SK-N-SH (cell line): ENCODE measurements at regions not wholly inside any gene's neighbourhood (a gene's known extent, or its start where the extent isn't known, plus 50 kb on each side); places are given as distances from the start of the nearest gene placed in this dataset.

Source experiments
- CTCF ChIA-PET: fragments of 300-600, 350-600 bp; formaldehyde crosslinking; extraction: SDS; loops from one replicate; lab custom pipeline; 2021; lab: Yijun Ruan, JAX
- POLR2A ChIA-PET: fragments of 350-600 bp; sonication (Branson Sonifier 250); formaldehyde crosslinking; extraction: SDS; loops from one replicate; lab custom pipeline; 2020; ENCODE audit warnings: antibody characterized with exemption, inconsistent platforms; lab: Yijun Ruan, JAX
- DNase-seq: peaks from one replicate; pipeline ENCODE4 v3.0.0; 2012
- H2AFZ ChIP-seq: fragments of 200-600 bp; sonication (generic); 2 replicates; pipeline ENCODE4 v1.8.1; 2016; ENCODE audit warnings: antibody characterized with exemption, mild to moderate bottlenecking, low read depth
- H3F3A ChIP-seq: fragments of 200-600 bp; sonication (generic); replicated peaks from 2 replicates; pipeline ENCODE3; 2016; ENCODE audit warnings: antibody characterized with exemption, mild to moderate bottlenecking; ENCODE audit not compliant: insufficient read depth
- H3K27ac ChIP-seq, 2 experiments: fragments of 200-500 bp in 1 of 2; fragments of 200-600 bp in 1 of 2; sonication (Bioruptor generic) in 1 of 2; sonication (generic), shearing (Covaris generic) in 1 of 2; 2 replicates each; pipeline versions ENCODE4 v1.5.1 to v1.6.1; 2014 to 2016; ENCODE audit warnings: low read depth in 2 of 2, inconsistent platforms in 1 of 2, low read length in 1 of 2, mild to moderate bottlenecking in 1 of 2, mixed read lengths in 1 of 2
- H3K27me3 ChIP-seq: fragments of 200-600 bp; sonication (generic), shearing (Covaris generic); 2 replicates; pipeline ENCODE4 v1.6.1; 2016; ENCODE audit warnings: mixed run types; ENCODE audit not compliant: insufficient read depth
- H3K36me3 ChIP-seq, 2 experiments: fragments of 200-500 bp in 1 of 2; fragments of 200-600 bp in 1 of 2; sonication (Bioruptor generic) in 1 of 2; sonication (generic) in 1 of 2; replicated peaks in 1 of 2; 2 replicates each; pipeline versions ENCODE3 to v1.5.1; 2014 to 2016; ENCODE audit warnings: low read length in 1 of 2, mild to moderate bottlenecking in 1 of 2; ENCODE audit not compliant: insufficient read depth in 2 of 2, control insufficient read depth in 1 of 2
- H3K4me1 ChIP-seq, 2 experiments: fragments of 200-500 bp in 1 of 2; fragments of 200-600 bp in 1 of 2; sonication (Bioruptor generic) in 1 of 2; sonication (generic), shearing (Covaris generic) in 1 of 2; 2 replicates each; pipeline versions ENCODE4 v1.5.1 to v1.6.1; 2014 to 2016; ENCODE audit warnings: low read depth in 1 of 2, low read length in 1 of 2, mixed run types in 1 of 2; ENCODE audit not compliant: insufficient read depth in 2 of 2, control insufficient read depth in 1 of 2
- H3K4me2 ChIP-seq: fragments of 200-600 bp; sonication (generic), shearing (Covaris generic); 2 replicates; pipeline ENCODE4 v1.6.1; 2017; ENCODE audit warnings: mixed run types
- H3K4me3 ChIP-seq, 2 experiments: fragments of 200-500 bp in 1 of 2; fragments of 200-600 bp in 1 of 2; sonication (Bioruptor generic) in 1 of 2; sonication (generic), shearing (Covaris generic) in 1 of 2; 2 replicates each; pipeline versions ENCODE4 v1.5.1 to v1.8.1; 2014 to 2016; ENCODE audit warnings: low read depth in 2 of 2, inconsistent platforms in 1 of 2, low read length in 1 of 2, mild to moderate bottlenecking in 1 of 2, mixed read lengths in 1 of 2, moderate library complexity in 1 of 2
- H3K79me2 ChIP-seq: fragments of 200-600 bp; sonication (generic); 2 replicates; pipeline ENCODE4 v1.8.1; 2017; ENCODE audit warnings: mild to moderate bottlenecking; ENCODE audit not compliant: insufficient read depth
- H3K9ac ChIP-seq: fragments of 200-600 bp; sonication (generic); 2 replicates; pipeline ENCODE4 v1.6.1; 2017; ENCODE audit warnings: mixed run types
- H3K9me2 ChIP-seq: fragments of 200-600 bp; sonication (generic); 2 replicates; pipeline ENCODE4 v1.6.1; 2017; ENCODE audit warnings: mixed run types
- H3K9me3 ChIP-seq: fragments of 200-600 bp; sonication (generic); 2 replicates; pipeline ENCODE4 v1.6.1; 2017; ENCODE audit warnings: mixed run types, mild to moderate bottlenecking, moderate library complexity
- H4K20me1 ChIP-seq: fragments of 200-600 bp; sonication (generic); 2 replicates; pipeline ENCODE4 v1.6.1; 2017; ENCODE audit warnings: mild to moderate bottlenecking, mixed run types; ENCODE audit not compliant: insufficient read depth
- EZH2phosphoT487 ChIP-seq: fragments of 200-600 bp; sonication (generic); IDR thresholded peaks from 2 replicates; pipeline ENCODE4 v1.6.1; 2017; ENCODE audit warnings: low read depth, mixed run types, mild to moderate bottlenecking, antibody characterized with exemption, moderate library complexity, borderline replicate concordance
- FOSL2 ChIP-seq: IDR thresholded peaks from 2 replicates; pipeline ENCODE4 v1.4.0; 2012; ENCODE audit warnings: low read depth, mild to moderate bottlenecking, moderate library complexity, borderline replicate concordance
- FOXM1 ChIP-seq: IDR thresholded peaks from 2 replicates; pipeline ENCODE4 v1.4.0; 2012; ENCODE audit warnings: low read depth, mild to moderate bottlenecking
- JUND ChIP-seq: IDR thresholded peaks from 2 replicates; pipeline ENCODE4 v1.4.0; 2012
- NFIC ChIP-seq: IDR thresholded peaks from 2 replicates; pipeline ENCODE4 v1.4.0; 2012; ENCODE audit warnings: borderline replicate concordance
- RXRA ChIP-seq: IDR thresholded peaks from 2 replicates; pipeline ENCODE4 v1.4.0; 2012; ENCODE audit warnings: low read depth, mild to moderate bottlenecking, borderline replicate concordance
- SIN3A ChIP-seq: IDR thresholded peaks from 2 replicates; pipeline ENCODE4 v1.6.1; 2012; ENCODE audit warnings: low read depth, mild to moderate bottlenecking, low read length, moderate library complexity, borderline replicate concordance
- SMC3 ChIP-seq: IDR thresholded peaks from 2 replicates; pipeline ENCODE4 v1.6.1; 2012; ENCODE audit warnings: low read depth, low read length, improper control_type of control experiment
- TCF12 ChIP-seq: IDR thresholded peaks from 2 replicates; pipeline ENCODE4 v1.4.0; 2012
- TF ChIP-seq, protein P1 (sequence below): IDR thresholded peaks from 2 replicates; pipeline ENCODE4 v1.4.0; 2012; ENCODE audit warnings: low read depth, borderline replicate concordance
- TF ChIP-seq, protein P2 (sequence below): IDR thresholded peaks from 2 replicates; pipeline ENCODE4; 2012
- TF ChIP-seq, protein P3 (sequence below): IDR thresholded peaks from 2 replicates; pipeline ENCODE4 v1.6.1; 2012; ENCODE audit warnings: mild to moderate bottlenecking, low read depth, low read length, moderate library complexity
- TF ChIP-seq, protein P4 (sequence below): fragments of 150-350 bp; IDR thresholded peaks from 2 replicates; pipeline ENCODE4 v1.6.1; 2016; ENCODE audit warnings: mild to moderate bottlenecking, low read depth, low read length

DNA sequence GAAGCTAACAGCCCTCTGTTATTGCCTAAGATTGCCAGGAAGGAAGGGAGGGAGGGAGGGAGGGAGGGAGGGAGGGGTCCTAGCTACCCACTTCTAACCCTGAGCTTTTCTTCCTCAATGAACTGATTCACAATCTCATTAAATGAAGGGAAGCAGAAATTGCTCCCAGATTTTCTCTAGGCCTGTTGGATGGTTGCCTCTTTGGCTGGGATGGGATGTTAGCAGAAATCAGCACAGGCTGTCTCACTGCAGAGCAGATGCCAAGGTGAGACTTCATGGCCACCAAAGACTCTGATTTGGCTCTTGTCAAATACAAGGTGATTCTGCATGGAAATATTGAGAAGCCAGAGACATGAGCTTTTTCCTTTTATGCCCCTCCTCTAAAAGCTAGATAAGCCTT lies 578.6 kb downstream of the ACTL7B start:
- H3K9ac ChIP-seq, result no peak overlapping the region
- H3K27me3 ChIP-seq, result no peaks in the 10 kb centered on the region
- no peak overlapping the region for H3K4me3 ChIP-seq
- no peaks in the 10 kb centered on the region for H3K9me2 ChIP-seq
- DNase-seq, result no peak
- no peaks in the 10 kb centered on the region; a peak in 1 of 4 replicates for H3K4me1 ChIP-seq
- no peaks in the 10 kb centered on the region for H3K79me2 ChIP-seq
- no peak overlapping the region for H3K4me2 ChIP-seq
- POLR2A ChIA-PET, result no interaction called here
- H3K27ac ChIP-seq, result no peak overlapping the region
- no peaks in the 10 kb centered on the region for H3K9me3 ChIP-seq
- no peaks in the 10 kb centered on the region for H3K36me3 ChIP-seq
- no peaks in the 10 kb centered on the region for H4K20me1 ChIP-seq
- no peaks in the 10 kb centered on the region for H3F3A ChIP-seq
- CTCF ChIA-PET, result no interaction called here
- no peak for TF ChIP-seq SIN3A
- TF ChIP-seq, protein P1, sequence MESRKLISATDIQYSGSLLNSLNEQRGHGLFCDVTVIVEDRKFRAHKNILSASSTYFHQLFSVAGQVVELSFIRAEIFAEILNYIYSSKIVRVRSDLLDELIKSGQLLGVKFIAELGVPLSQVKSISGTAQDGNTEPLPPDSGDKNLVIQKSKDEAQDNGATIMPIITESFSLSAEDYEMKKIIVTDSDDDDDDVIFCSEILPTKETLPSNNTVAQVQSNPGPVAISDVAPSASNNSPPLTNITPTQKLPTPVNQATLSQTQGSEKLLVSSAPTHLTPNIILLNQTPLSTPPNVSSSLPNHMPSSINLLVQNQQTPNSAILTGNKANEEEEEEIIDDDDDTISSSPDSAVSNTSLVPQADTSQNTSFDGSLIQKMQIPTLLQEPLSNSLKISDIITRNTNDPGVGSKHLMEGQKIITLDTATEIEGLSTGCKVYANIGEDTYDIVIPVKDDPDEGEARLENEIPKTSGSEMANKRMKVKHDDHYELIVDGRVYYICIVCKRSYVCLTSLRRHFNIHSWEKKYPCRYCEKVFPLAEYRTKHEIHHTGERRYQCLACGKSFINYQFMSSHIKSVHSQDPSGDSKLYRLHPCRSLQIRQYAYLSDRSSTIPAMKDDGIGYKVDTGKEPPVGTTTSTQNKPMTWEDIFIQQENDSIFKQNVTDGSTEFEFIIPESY, result no peak
- no peak for TF ChIP-seq SMC3
- no peak for TF ChIP-seq FOXM1
- TF ChIP-seq, protein P2, sequence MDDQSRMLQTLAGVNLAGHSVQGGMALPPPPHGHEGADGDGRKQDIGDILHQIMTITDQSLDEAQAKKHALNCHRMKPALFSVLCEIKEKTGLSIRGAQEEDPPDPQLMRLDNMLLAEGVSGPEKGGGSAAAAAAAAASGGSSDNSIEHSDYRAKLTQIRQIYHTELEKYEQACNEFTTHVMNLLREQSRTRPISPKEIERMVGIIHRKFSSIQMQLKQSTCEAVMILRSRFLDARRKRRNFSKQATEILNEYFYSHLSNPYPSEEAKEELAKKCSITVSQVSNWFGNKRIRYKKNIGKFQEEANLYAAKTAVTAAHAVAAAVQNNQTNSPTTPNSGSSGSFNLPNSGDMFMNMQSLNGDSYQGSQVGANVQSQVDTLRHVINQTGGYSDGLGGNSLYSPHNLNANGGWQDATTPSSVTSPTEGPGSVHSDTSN, result no peak
- no peak for TF ChIP-seq NFIC
- TF ChIP-seq, protein P3, sequence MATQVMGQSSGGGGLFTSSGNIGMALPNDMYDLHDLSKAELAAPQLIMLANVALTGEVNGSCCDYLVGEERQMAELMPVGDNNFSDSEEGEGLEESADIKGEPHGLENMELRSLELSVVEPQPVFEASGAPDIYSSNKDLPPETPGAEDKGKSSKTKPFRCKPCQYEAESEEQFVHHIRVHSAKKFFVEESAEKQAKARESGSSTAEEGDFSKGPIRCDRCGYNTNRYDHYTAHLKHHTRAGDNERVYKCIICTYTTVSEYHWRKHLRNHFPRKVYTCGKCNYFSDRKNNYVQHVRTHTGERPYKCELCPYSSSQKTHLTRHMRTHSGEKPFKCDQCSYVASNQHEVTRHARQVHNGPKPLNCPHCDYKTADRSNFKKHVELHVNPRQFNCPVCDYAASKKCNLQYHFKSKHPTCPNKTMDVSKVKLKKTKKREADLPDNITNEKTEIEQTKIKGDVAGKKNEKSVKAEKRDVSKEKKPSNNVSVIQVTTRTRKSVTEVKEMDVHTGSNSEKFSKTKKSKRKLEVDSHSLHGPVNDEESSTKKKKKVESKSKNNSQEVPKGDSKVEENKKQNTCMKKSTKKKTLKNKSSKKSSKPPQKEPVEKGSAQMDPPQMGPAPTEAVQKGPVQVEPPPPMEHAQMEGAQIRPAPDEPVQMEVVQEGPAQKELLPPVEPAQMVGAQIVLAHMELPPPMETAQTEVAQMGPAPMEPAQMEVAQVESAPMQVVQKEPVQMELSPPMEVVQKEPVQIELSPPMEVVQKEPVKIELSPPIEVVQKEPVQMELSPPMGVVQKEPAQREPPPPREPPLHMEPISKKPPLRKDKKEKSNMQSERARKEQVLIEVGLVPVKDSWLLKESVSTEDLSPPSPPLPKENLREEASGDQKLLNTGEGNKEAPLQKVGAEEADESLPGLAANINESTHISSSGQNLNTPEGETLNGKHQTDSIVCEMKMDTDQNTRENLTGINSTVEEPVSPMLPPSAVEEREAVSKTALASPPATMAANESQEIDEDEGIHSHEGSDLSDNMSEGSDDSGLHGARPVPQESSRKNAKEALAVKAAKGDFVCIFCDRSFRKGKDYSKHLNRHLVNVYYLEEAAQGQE, result no peak
- TF ChIP-seq, protein P4, sequence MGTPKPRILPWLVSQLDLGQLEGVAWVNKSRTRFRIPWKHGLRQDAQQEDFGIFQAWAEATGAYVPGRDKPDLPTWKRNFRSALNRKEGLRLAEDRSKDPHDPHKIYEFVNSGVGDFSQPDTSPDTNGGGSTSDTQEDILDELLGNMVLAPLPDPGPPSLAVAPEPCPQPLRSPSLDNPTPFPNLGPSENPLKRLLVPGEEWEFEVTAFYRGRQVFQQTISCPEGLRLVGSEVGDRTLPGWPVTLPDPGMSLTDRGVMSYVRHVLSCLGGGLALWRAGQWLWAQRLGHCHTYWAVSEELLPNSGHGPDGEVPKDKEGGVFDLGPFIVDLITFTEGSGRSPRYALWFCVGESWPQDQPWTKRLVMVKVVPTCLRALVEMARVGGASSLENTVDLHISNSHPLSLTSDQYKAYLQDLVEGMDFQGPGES, result no peak
- TF ChIP-seq FOSL2, result no peak
- TF ChIP-seq TCF12, result no peak
- TF ChIP-seq EZH2phosphoT487, result no peak
- TF ChIP-seq JUND, result no peak
- no peak for TF ChIP-seq RXRA
- TF ChIP-seq, all 33 proteins: peak for 0
- no peak overlapping the region for H2AFZ ChIP-seq
